NOMO-1 treated with DMSO at 0.1 percent for 48 hours (cell line): ENCODE measurements at regions not wholly inside any gene's neighbourhood (a gene's known extent, or its start where the extent isn't known, plus 50 kb on each side); places are given as distances from the start of the nearest gene placed in this dataset.

Source experiments
- DNase-seq: peaks from one replicate; lab custom pipeline; 2025; ENCODE audit not compliant: unreplicated experiment; lab: John Stamatoyannopoulos, UW

- DNase-seq, result no peak
Measured at GRCh38 chrX:4754878-4755604, 1041.6 kb upstream of the PRKX start.

- DNase-seq, result no peak
Measured at GRCh38 chrX:4741024-4741423, 1027.6 kb upstream of the PRKX start.

GRCh38 chrX:4735299-4735698, 1021.9 kb upstream of the PRKX start:
- no peak for DNase-seq

GRCh38 chrX:4710618-4711433, 997.4 kb upstream of the PRKX start:
- peak; percentile 55 for DNase-seq

- DNase-seq, result no peak
Measured at GRCh38 chrX:4708970-4709760, 995.7 kb upstream of the PRKX start.

- DNase-seq, result no peak
Measured at GRCh38 chrX:4706961-4707360, 993.5 kb upstream of the PRKX start.

- DNase-seq, result peak; percentile 28
Measured at GRCh38 chrX:4690521-4690920, 977.1 kb upstream of the PRKX start.

GRCh38 chrX:4682636-4683035, 969.2 kb upstream of the PRKX start:
- DNase-seq, result no peak

GRCh38 chrX:4675686-4676300, 962.3 kb upstream of the PRKX start:
- no peak for DNase-seq

- DNase-seq, result no peak
Measured at GRCh38 chrX:4674028-4674782, 960.8 kb upstream of the PRKX start.

GRCh38 chrX:4671344-4671743, 957.9 kb upstream of the PRKX start:
- no peak for DNase-seq

- no peak for DNase-seq
Measured at GRCh38 chrX:4670606-4671005, 957.2 kb upstream of the PRKX start.

- peak; percentile 18 for DNase-seq
Measured at GRCh38 chrX:4668802-4669536, 955.5 kb upstream of the PRKX start.

- no peak for DNase-seq
Measured at GRCh38 chrX:4663085-4663484, 949.6 kb upstream of the PRKX start.

GRCh38 chrX:4661771-4662170, 948.3 kb upstream of the PRKX start:
- DNase-seq, result no peak

GRCh38 chrX:4656419-4656818, 943.0 kb upstream of the PRKX start:
- no peak for DNase-seq

GRCh38 chrX:4655743-4656142, 942.3 kb upstream of the PRKX start:
- DNase-seq, result no peak

GRCh38 chrX:4642114-4642513, 928.7 kb upstream of the PRKX start:
- DNase-seq, result no peak

- DNase-seq, result no peak
Measured at GRCh38 chrX:4638036-4638435, 924.6 kb upstream of the PRKX start.

- no peak for DNase-seq
Measured at GRCh38 chrX:4627414-4627813, 914.0 kb upstream of the PRKX start.
